HepG2 (cell line): ENCODE measurements at regions not wholly inside any gene's neighbourhood (a gene's known extent, or its start where the extent isn't known, plus 50 kb on each side); places are given as distances from the start of the nearest gene placed in this dataset.

ENCODE experiments used
- ARHGAP35 ChIP-seq: sonication (generic); formaldehyde crosslinking; IDR thresholded peaks from 2 replicates; pipeline ENCODE4 v1.9.0; 2022; ENCODE audit warnings: mild to moderate bottlenecking, inconsistent platforms, moderate library complexity, missing genetic modification reagents, borderline replicate concordance
- CC2D1A ChIP-seq: sonication (generic); formaldehyde crosslinking; IDR thresholded peaks from 2 replicates; pipeline ENCODE4 v1.8.1; 2023; ENCODE audit warnings: mild to moderate bottlenecking, missing genetic modification reagents
- GABPB1 ChIP-seq: IDR thresholded peaks from 2 replicates; pipeline ENCODE4 v1.6.1; 2016; ENCODE audit warnings: mild to moderate bottlenecking, missing genetic modification reagents, moderate library complexity, missing compliant biosample characterization
- NFKBIZ ChIP-seq: IDR thresholded peaks from 2 replicates; pipeline ENCODE4 v1.6.1; 2018; ENCODE audit warnings: missing genetic modification reagents, missing compliant biosample characterization
- NR1H2 ChIP-seq: sonication (generic); formaldehyde crosslinking; IDR thresholded peaks from 2 replicates; pipeline ENCODE4 v1.8.1; 2022; ENCODE audit warnings: low read depth, missing genetic modification reagents, borderline replicate concordance
- RELA ChIP-seq: sonication (generic); formaldehyde crosslinking; IDR thresholded peaks from 2 replicates; pipeline ENCODE4 v1.4.0; 2020; ENCODE audit warnings: missing genetic modification reagents
- RXRB ChIP-seq: IDR thresholded peaks from 2 replicates; pipeline ENCODE4 v1.6.1; 2016; ENCODE audit warnings: borderline replicate concordance, missing genetic modification reagents, missing compliant biosample characterization
- SMAD1 ChIP-seq: sonication (generic); formaldehyde crosslinking; IDR thresholded peaks from 2 replicates; pipeline ENCODE4 v1.4.0; 2020; ENCODE audit warnings: missing genetic modification reagents, low read depth, mild to moderate bottlenecking, borderline replicate concordance
- XRCC5 ChIP-seq: fragments of 200-400 bp; formaldehyde crosslinking; optimal IDR thresholded peaks from 2 replicates; pipeline ENCODE3; 2017; ENCODE audit warnings: mild to moderate bottlenecking, low read length
- ZBTB26 ChIP-seq: IDR thresholded peaks from 2 replicates; pipeline ENCODE4 v1.6.1; 2016; ENCODE audit warnings: missing compliant biosample characterization, missing genetic modification reagents, borderline replicate concordance
- ZC3H4 ChIP-seq: sonication (generic); formaldehyde crosslinking; IDR thresholded peaks from 2 replicates; pipeline ENCODE4 v1.4.0; 2020; ENCODE audit warnings: missing genetic modification reagents, borderline replicate concordance
- ZNF121 ChIP-seq: sonication (generic); formaldehyde crosslinking; IDR thresholded peaks from 2 replicates; pipeline ENCODE4 v1.5.0; 2020; ENCODE audit warnings: mild to moderate bottlenecking, missing genetic modification reagents
- ZNF260 ChIP-seq: sonication (generic); formaldehyde crosslinking; IDR thresholded peaks from 2 replicates; pipeline ENCODE4 v1.4.0; 2020; ENCODE audit warnings: missing genetic modification reagents, low read depth, mild to moderate bottlenecking, borderline replicate concordance
- ZNF576 ChIP-seq: sonication (generic); formaldehyde crosslinking; IDR thresholded peaks from 2 replicates; pipeline ENCODE4 v1.4.0; 2020; ENCODE audit warnings: mild to moderate bottlenecking, missing genetic modification reagents
- ZNF788 ChIP-seq: sonication (generic); formaldehyde crosslinking; IDR thresholded peaks from 2 replicates; pipeline ENCODE4 v1.5.0; 2020; ENCODE audit warnings: mild to moderate bottlenecking, missing genetic modification reagents, borderline replicate concordance
- ZSCAN21 ChIP-seq: sonication (generic); formaldehyde crosslinking; IDR thresholded peaks from 2 replicates; pipeline ENCODE4 v1.8.0; 2022; ENCODE audit warnings: mild to moderate bottlenecking, missing genetic modification reagents, moderate library complexity, borderline replicate concordance
- TF ChIP-seq, protein P1 (sequence below): sonication (generic); formaldehyde crosslinking; IDR thresholded peaks from 2 replicates; pipeline ENCODE4 v1.4.0; 2020; ENCODE audit warnings: missing genetic modification reagents
- TF ChIP-seq, protein P2 (sequence below): sonication (generic); formaldehyde crosslinking; IDR thresholded peaks from 2 replicates; pipeline ENCODE4 v1.5.0; 2020; ENCODE audit warnings: missing genetic modification reagents, mild to moderate bottlenecking, borderline replicate concordance
- TF ChIP-seq, protein P3 (sequence below): sonication (generic); formaldehyde crosslinking; IDR thresholded peaks from 2 replicates; pipeline ENCODE4 v1.5.0; 2020; ENCODE audit warnings: missing genetic modification reagents
- TF ChIP-seq, protein P4 (sequence below): sonication (generic); formaldehyde crosslinking; IDR thresholded peaks from 2 replicates; pipeline ENCODE4 v1.5.0; 2020; ENCODE audit warnings: missing genetic modification reagents, mild to moderate bottlenecking, borderline replicate concordance

- TF ChIP-seq, protein P1, sequence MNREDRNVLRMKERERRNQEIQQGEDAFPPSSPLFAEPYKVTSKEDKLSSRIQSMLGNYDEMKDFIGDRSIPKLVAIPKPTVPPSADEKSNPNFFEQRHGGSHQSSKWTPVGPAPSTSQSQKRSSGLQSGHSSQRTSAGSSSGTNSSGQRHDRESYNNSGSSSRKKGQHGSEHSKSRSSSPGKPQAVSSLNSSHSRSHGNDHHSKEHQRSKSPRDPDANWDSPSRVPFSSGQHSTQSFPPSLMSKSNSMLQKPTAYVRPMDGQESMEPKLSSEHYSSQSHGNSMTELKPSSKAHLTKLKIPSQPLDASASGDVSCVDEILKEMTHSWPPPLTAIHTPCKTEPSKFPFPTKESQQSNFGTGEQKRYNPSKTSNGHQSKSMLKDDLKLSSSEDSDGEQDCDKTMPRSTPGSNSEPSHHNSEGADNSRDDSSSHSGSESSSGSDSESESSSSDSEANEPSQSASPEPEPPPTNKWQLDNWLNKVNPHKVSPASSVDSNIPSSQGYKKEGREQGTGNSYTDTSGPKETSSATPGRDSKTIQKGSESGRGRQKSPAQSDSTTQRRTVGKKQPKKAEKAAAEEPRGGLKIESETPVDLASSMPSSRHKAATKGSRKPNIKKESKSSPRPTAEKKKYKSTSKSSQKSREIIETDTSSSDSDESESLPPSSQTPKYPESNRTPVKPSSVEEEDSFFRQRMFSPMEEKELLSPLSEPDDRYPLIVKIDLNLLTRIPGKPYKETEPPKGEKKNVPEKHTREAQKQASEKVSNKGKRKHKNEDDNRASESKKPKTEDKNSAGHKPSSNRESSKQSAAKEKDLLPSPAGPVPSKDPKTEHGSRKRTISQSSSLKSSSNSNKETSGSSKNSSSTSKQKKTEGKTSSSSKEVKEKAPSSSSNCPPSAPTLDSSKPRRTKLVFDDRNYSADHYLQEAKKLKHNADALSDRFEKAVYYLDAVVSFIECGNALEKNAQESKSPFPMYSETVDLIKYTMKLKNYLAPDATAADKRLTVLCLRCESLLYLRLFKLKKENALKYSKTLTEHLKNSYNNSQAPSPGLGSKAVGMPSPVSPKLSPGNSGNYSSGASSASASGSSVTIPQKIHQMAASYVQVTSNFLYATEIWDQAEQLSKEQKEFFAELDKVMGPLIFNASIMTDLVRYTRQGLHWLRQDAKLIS (CRISPR knock-in tag): no peak
- TF ChIP-seq ZNF260 (CRISPR knock-in tag): no peak
- TF ChIP-seq, protein P2, sequence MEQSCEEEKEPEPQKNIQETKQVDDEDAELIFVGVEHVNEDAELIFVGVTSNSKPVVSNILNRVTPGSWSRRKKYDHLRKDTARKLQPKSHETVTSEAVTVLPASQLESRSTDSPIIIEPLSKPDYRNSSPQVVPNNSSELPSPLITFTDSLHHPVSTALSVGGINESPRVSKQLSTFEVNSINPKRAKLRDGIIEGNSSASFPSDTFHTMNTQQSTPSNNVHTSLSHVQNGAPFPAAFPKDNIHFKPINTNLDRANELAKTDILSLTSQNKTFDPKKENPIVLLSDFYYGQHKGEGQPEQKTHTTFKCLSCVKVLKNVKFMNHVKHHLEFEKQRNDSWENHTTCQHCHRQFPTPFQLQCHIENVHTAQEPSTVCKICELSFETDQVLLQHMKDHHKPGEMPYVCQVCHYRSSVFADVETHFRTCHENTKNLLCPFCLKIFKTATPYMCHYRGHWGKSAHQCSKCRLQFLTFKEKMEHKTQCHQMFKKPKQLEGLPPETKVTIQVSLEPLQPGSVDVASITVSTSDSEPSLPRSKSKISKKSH: no peak
- TF ChIP-seq NR1H2 (CRISPR knock-in tag): no peak
- no peak for TF ChIP-seq ZNF788 (CRISPR knock-in tag)
- TF ChIP-seq ZSCAN21 (CRISPR knock-in tag): no peak
- TF ChIP-seq RELA (CRISPR knock-in tag): no peak
- no peak for TF ChIP-seq NFKBIZ (CRISPR knock-in tag)
- TF ChIP-seq ZC3H4 (CRISPR knock-in tag): no peak
- TF ChIP-seq ZNF121 (CRISPR knock-in tag): no peak
- TF ChIP-seq GABPB1 (CRISPR knock-in tag): no peak
- TF ChIP-seq ZNF576 (CRISPR knock-in tag): no peak
- TF ChIP-seq, protein P3, sequence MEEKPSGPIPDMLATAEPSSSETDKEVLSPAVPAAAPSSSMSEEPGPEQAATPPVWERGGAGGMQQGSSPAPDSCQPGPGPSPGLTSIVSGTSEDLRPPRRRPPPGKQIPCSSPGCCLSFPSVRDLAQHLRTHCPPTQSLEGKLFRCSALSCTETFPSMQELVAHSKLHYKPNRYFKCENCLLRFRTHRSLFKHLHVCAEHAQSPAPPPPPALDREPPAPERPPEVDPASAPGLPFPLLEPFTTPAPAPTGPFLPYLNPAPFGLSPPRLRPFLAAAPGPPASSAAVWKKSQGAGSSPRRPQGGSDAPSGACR (CRISPR knock-in tag): no peak
- no peak for TF ChIP-seq CC2D1A (CRISPR knock-in tag)
- TF ChIP-seq SMAD1 (CRISPR knock-in tag): no peak
- no peak for TF ChIP-seq XRCC5
- TF ChIP-seq ARHGAP35 (CRISPR knock-in tag): no peak
- no peak for TF ChIP-seq ZBTB26 (CRISPR knock-in tag)
- peak; percentile 79 for TF ChIP-seq RXRB (CRISPR knock-in tag)
- TF ChIP-seq, protein P4, sequence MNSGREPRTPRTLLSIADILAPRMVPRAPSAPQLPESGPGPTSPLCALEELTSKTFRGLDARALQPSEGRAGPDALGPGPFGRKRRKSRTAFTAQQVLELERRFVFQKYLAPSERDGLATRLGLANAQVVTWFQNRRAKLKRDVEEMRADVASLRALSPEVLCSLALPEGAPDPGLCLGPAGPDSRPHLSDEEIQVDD (CRISPR knock-in tag): no peak
Measured at GRCh38 chr14:80003138-80003537, 208.2 kb downstream of the DIO2 start (continued).
